ENCODE measurements at regions not wholly inside any gene's neighbourhood (a gene's known extent, or its start where the extent isn't known, plus 50 kb on each side); places are given as distances from the start of the nearest gene placed in this dataset.

DNA sequence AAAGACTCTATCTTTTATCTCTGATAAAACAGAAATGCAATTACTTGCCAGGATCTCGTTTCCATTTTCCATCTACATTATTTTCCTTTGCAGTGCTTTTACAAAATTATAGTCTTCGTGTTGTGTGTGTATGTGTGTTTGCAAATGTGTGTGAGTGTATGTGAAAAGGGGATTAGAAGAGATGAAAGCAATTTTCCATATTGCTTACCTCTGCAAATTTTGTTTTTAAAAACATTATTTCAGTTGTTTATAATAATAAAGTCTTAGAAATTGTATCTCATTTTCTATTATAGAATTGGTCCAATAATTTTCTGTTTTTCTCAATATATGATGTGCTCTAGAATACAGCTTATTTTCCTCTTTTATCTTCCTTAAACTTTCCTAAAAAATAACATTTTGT is 421.3 kb upstream of the ANKRD30A start:
- Mint-ChIP-seq H3K4me1 (no peaks in the 10 kb centered on the region), H3K4me3 (no peak overlapping the region), H3K9me3 (peaks cover 4% of the 10 kb centered on the region), H3K36me3 (ENCODE audit: insufficient read depth) (no peaks in the 10 kb centered on the region), H3K27ac (ENCODE audit: low read depth) (no peak overlapping the region), H3K27me3 (no peaks in the 10 kb centered on the region)
- ATAC-seq (replicated peaks; ENCODE audit: extremely low read depth, poor library complexity, severe bottlenecking): no peak
- no peak for DNase-seq (ENCODE audit: low spot score in 2 of 2)

DNA sequence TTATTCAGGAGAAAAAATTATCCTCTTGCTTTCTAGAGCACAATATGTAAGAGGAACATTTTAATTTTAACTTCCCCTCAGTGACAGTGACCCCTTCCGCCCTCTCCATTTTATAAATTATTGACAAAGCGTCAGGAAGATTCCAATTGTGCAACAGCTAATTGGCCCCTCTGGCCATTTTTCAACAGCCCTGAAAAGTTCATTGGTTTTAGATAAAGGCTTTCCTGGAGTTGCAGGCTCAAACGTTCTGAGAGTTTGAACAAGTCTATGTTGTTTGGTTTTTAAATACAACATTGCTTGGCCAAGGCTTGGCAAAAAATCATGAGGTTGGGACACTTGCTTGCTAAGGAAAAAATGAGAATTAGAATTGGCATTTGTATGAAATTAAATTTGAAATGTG is 422.2 kb upstream of the ANKRD30A start:
- H3K9me3 Mint-ChIP-seq: peaks cover 4% of the 10 kb centered on the region
- no peaks in the 10 kb centered on the region for H3K4me1 Mint-ChIP-seq
- no peak for DNase-seq (ENCODE audit: low spot score in 2 of 2)
- ATAC-seq (replicated peaks; ENCODE audit: extremely low read depth, poor library complexity, severe bottlenecking): no peak
- no peaks in the 10 kb centered on the region for H3K36me3 Mint-ChIP-seq (ENCODE audit: insufficient read depth)
- H3K27ac Mint-ChIP-seq (ENCODE audit: low read depth): no peak overlapping the region
- no peaks in the 10 kb centered on the region for H3K27me3 Mint-ChIP-seq
- H3K4me3 Mint-ChIP-seq: no peak overlapping the region

DNA sequence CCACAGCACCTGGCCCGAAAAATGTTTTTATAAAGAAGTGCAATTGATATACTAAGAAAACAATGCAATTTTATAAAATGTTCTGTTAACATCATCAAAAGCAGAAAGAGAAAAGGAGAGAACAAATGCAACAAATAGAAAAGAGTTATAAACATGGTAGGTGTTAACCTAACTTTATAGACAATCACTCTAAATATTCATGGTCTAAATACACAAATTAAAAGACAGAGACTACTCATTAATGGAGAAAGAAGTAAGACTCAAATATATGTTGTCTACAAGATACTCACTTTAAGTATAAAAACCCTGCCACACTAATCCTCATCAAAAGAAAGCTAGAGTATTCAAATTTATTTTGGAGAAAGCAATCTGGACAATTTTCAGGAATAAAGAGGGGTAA is 425.3 kb upstream of the ANKRD30A start:
- Mint-ChIP-seq H3K4me1 (no peaks in the 10 kb centered on the region), H3K27me3 (no peaks in the 10 kb centered on the region), H3K4me3 (no peak overlapping the region), H3K36me3 (ENCODE audit: insufficient read depth) (peaks cover 1% of the 10 kb centered on the region), H3K9me3 (peaks cover 9% of the 10 kb centered on the region), H3K27ac (ENCODE audit: low read depth) (no peak overlapping the region)
- no peak for ATAC-seq (replicated peaks; ENCODE audit: extremely low read depth, poor library complexity, severe bottlenecking)
- no peak for DNase-seq (ENCODE audit: low spot score in 2 of 2)

DNA sequence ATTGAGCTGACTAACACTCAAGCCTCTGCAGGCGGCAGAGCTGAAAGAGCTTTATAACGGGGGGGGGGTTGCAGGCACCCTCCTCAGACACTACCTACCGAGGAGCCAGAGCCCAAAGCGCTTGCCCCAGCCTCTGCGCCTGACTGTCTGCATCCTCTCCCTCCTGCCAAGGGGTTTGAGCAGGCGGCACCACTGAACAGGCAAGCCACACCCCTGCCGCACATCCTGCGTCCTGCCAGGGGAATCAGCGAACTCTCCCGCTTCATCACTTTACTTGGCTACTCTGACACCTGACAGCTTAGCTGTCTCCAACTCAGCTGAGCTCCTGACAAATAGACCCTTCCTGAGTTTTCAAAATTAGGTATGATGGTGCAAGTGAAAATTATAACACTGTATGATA is 432.6 kb upstream of the ANKRD30A start:
- Mint-ChIP-seq H3K27ac (ENCODE audit: low read depth) (no peak overlapping the region), H3K9me3 (peaks cover 24% of the 10 kb centered on the region), H3K4me1 (no peaks in the 10 kb centered on the region), H3K27me3 (no peaks in the 10 kb centered on the region), H3K4me3 (no peak overlapping the region), H3K36me3 (ENCODE audit: insufficient read depth) (peaks cover 1% of the 10 kb centered on the region)
- ATAC-seq (replicated peaks; ENCODE audit: extremely low read depth, poor library complexity, severe bottlenecking): no peak
- DNase-seq (ENCODE audit: low spot score in 2 of 2): no peak

DNA sequence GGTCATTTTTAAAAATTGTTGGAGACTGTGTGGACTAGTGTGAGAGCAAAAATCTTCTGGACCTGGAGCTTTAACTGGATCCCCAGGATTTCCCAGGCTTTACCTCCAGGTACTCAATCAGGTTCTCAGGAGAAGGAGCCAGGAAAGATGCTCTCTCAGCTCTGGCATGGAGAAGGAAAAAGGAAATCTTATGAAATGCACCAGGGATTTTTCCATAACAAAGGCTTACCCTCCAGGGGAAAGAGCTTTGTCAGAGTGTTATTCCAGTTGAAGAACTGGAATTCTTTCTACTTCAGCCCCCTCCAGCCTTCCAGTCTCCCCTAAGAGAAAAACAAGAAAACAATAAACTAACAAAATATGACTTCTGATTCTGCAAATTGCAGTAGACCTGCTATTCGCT is 436.7 kb upstream of the ANKRD30A start:
- Mint-ChIP-seq H3K4me3 (no peak overlapping the region), H3K4me1 (no peaks in the 10 kb centered on the region), H3K9me3 (peaks cover 14% of the 10 kb centered on the region), H3K27me3 (no peaks in the 10 kb centered on the region), H3K27ac (ENCODE audit: low read depth) (no peak overlapping the region), H3K36me3 (ENCODE audit: insufficient read depth) (no peaks in the 10 kb centered on the region)
- DNase-seq (ENCODE audit: low spot score in 2 of 2) (no peak), ATAC-seq (replicated peaks; ENCODE audit: extremely low read depth, poor library complexity, severe bottlenecking) (no peak)

GRCh38 chr10:36683421-36683820 is 442.0 kb upstream of the ANKRD30A start:
- Mint-ChIP-seq H3K27ac (ENCODE audit: low read depth) (no peak overlapping the region), H3K27me3 (no peaks in the 10 kb centered on the region), H3K9me3 (peaks cover 10% of the 10 kb centered on the region), H3K4me1 (no peaks in the 10 kb centered on the region), H3K36me3 (ENCODE audit: insufficient read depth) (no peaks in the 10 kb centered on the region), H3K4me3 (no peak overlapping the region)
- ATAC-seq (replicated peaks; ENCODE audit: extremely low read depth, poor library complexity, severe bottlenecking): no peak
- DNase-seq (ENCODE audit: low spot score in 2 of 2): no peak

DNA sequence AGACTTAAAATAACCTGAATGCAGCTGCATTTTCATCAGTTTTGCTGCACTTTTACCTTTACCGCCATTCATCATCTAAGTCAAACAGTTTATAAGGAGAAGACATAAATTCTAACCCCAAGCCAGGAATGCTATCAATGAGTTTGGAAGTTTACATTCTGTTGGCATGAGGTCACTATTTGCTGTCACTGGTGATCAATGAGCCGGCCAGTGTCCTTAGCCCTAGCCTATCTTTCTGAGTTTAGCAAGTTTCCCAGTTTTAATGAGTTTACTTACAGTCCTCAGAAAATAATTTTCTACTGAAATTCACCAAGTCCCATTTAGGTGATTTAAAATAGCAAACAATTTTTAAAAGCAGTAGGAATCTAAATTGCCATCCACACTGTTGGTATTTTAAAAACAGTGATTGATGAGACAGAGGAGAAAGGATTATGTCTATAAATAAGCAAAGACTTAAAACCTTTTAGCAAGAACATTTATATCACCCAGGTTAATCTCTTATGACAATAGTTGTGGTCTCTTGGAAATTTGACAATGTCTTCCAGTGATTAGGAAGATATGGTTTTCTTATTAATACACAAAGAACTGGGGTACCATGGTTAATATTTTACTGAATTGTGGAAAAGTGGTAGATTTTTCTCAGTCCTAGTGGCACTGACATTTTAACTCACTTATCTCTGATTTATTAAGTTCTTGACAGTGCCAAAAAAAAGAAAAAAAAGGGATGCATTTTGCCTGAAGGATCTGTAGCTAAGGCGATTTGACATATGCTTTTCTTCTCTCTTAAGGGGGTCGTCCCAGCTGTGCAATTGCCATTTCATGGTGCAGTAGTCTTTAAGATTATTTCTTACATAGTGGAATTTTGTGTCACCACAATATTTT is 443.4 kb upstream of the ANKRD30A start:
- ATAC-seq (replicated peaks; ENCODE audit: extremely low read depth, poor library complexity, severe bottlenecking) (no peak), DNase-seq (ENCODE audit: low spot score in 2 of 2) (no peak)
- H3K27me3 Mint-ChIP-seq: no peaks in the 10 kb centered on the region
- H3K4me3 Mint-ChIP-seq: no peak overlapping the region
- H3K4me1 Mint-ChIP-seq: no peaks in the 10 kb centered on the region
- H3K9me3 Mint-ChIP-seq: peaks cover 7% of the 10 kb centered on the region
- no peaks in the 10 kb centered on the region for H3K36me3 Mint-ChIP-seq (ENCODE audit: insufficient read depth)
- H3K27ac Mint-ChIP-seq (ENCODE audit: low read depth): no peak overlapping the region

GRCh38 chr10:36679554-36679953 is 445.8 kb upstream of the ANKRD30A start:
- no peak overlapping the region for H3K4me3 Mint-ChIP-seq
- H3K9me3 Mint-ChIP-seq: peaks cover 13% of the 10 kb centered on the region
- no peaks in the 10 kb centered on the region for H3K36me3 Mint-ChIP-seq (ENCODE audit: insufficient read depth)
- DNase-seq (ENCODE audit: low spot score in 2 of 2) (no peak), ATAC-seq (replicated peaks; ENCODE audit: extremely low read depth, poor library complexity, severe bottlenecking) (no peak)
- no peaks in the 10 kb centered on the region for H3K27me3 Mint-ChIP-seq
- no peaks in the 10 kb centered on the region for H3K4me1 Mint-ChIP-seq
- no peak overlapping the region for H3K27ac Mint-ChIP-seq (ENCODE audit: low read depth)

DNA sequence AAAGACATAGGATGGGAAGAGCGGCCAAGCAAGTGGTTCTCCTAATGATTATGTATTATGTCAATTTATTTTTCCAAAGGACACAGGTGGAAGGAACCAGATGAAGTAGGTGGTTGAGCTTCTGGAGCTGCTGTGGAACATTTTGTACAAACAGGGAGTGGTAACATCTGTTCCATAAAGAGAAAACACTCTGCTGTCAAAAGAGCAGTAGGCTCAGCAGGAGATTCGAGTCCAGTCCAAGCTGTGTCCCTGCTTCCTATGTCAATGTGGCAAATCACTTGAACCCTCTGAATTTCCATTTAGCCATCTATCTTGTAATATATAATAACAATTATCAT is 448.0 kb upstream of the ANKRD30A start:
- DNase-seq (ENCODE audit: low spot score in 2 of 2): no peak
- peaks cover 2% of the 10 kb centered on the region for H3K36me3 Mint-ChIP-seq (ENCODE audit: insufficient read depth)
- ATAC-seq (replicated peaks; ENCODE audit: extremely low read depth, poor library complexity, severe bottlenecking): no peak
- no peak overlapping the region for H3K4me3 Mint-ChIP-seq
- peaks cover 16% of the 10 kb centered on the region for H3K9me3 Mint-ChIP-seq
- no peaks in the 10 kb centered on the region for H3K27me3 Mint-ChIP-seq
- H3K27ac Mint-ChIP-seq (ENCODE audit: low read depth): no peak overlapping the region
- no peaks in the 10 kb centered on the region for H3K4me1 Mint-ChIP-seq

DNA sequence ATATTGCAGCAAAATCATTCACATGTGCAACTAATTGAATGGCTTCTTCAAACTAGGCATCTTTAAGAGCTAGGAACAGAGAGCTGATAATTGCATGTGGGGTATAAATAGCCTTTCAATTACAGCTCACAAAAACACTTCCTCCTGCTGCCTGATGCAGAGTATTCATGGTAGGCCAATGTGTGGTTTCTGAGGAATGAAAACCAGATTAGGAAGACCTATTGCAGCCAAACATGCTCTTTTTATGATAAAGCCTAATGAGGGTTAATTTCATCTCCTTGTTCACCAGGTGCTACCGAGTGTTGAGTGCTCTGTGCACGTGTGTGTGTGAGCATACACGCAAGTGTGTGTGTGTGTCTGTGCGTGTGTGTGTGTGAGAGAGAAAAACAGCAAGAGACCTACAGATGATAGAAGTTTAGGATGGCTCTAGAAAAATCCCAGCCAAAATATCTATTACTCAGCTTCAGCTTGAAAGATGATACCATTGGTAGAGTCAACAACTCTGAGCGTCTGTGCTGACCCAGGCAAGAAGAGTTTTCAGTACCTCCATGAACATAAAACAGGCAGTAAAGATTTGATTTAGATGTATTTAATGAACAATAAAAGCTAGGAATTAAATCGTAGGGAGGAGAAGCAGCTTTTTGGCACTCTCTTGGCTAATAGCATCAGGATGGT is 448.5 kb upstream of the ANKRD30A start:
- Mint-ChIP-seq H3K27me3 (no peaks in the 10 kb centered on the region), H3K27ac (ENCODE audit: low read depth) (no peak overlapping the region), H3K4me3 (no peak overlapping the region), H3K36me3 (ENCODE audit: insufficient read depth) (peaks cover 2% of the 10 kb centered on the region), H3K9me3 (peaks cover 16% of the 10 kb centered on the region), H3K4me1 (no peaks in the 10 kb centered on the region)
- no peak for DNase-seq (ENCODE audit: low spot score in 2 of 2)
- no peak for ATAC-seq (replicated peaks; ENCODE audit: extremely low read depth, poor library complexity, severe bottlenecking)

DNA sequence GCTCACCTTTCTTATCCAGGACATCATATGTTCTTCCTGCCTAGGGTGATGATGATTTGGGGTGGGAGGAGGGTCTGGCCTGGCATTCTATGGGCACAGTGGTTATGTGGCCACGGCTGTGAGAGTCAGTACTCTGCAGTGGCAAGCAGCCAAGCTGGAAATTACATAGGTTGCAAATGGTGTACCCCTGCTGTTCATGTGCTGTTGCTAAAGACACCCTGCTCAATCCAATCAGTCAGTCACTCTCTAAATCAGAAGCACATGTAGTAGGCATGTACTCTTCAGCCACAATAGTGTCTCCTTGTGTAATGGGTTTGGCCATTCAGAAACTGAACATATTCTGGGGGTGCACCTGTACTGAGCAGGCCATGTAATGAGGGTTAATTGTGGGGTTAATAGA is 449.1 kb upstream of the ANKRD30A start:
- ATAC-seq (replicated peaks; ENCODE audit: extremely low read depth, poor library complexity, severe bottlenecking) (no peak), DNase-seq (ENCODE audit: low spot score in 2 of 2) (no peak)
- no peaks in the 10 kb centered on the region for H3K4me1 Mint-ChIP-seq
- H3K4me3 Mint-ChIP-seq: no peak overlapping the region
- no peaks in the 10 kb centered on the region for H3K27me3 Mint-ChIP-seq
- peaks cover 2% of the 10 kb centered on the region for H3K36me3 Mint-ChIP-seq (ENCODE audit: insufficient read depth)
- H3K27ac Mint-ChIP-seq (ENCODE audit: low read depth): no peak overlapping the region
- peaks cover 16% of the 10 kb centered on the region for H3K9me3 Mint-ChIP-seq

DNA sequence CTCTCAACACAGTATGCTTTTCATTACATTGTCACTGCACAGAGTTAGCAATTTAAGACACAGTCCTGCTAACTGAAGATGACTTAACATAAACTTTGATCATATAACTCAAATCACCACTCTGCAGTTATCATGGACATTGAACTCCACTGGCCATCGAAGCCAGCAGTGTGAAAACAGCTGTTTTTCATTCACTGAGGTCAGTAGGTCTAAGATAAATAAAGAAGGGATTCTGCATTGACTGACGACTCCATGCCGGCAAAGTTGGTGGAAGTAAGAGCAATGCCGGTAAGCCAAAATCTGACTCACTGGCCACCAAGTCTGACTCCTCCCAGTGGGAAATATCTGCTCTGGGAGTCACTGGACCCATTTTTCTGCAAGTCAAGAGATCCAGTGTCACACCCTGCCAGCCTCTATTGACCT is 449.9 kb upstream of the ANKRD30A start:
- Mint-ChIP-seq H3K36me3 (ENCODE audit: insufficient read depth) (peaks cover 2% of the 10 kb centered on the region), H3K9me3 (peaks cover 16% of the 10 kb centered on the region), H3K4me1 (no peaks in the 10 kb centered on the region), H3K27ac (ENCODE audit: low read depth) (no peak overlapping the region), H3K27me3 (no peaks in the 10 kb centered on the region), H3K4me3 (no peak overlapping the region)
- DNase-seq (ENCODE audit: low spot score in 2 of 2) (no peak), ATAC-seq (replicated peaks; ENCODE audit: extremely low read depth, poor library complexity, severe bottlenecking) (no peak)

DNA sequence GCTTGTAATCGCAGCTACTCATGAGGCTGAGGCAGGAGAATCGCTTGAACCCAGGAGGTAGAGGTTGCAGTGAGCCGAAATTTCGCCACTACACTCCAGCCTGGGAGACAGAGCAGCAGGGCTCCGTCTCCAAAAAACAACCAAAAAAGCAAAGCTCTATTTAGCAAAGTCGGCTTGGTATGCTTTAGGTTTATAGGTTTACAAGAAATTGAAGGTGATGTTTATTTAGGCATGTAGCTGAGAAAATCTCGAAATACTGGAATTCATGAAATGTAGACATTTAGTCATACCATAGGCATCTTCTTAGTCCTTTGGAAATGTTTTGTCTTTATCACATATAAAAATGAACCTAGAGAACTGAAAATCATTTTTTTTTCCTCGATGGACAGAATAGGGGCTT is 453.8 kb upstream of the ANKRD30A start:
- ATAC-seq (replicated peaks; ENCODE audit: extremely low read depth, poor library complexity, severe bottlenecking) (no peak), DNase-seq (ENCODE audit: low spot score in 2 of 2) (no peak)
- Mint-ChIP-seq H3K27me3 (no peaks in the 10 kb centered on the region), H3K36me3 (ENCODE audit: insufficient read depth) (peaks cover 2% of the 10 kb centered on the region), H3K4me1 (no peaks in the 10 kb centered on the region), H3K9me3 (peaks cover 24% of the 10 kb centered on the region), H3K27ac (ENCODE audit: low read depth) (no peak overlapping the region), H3K4me3 (no peak overlapping the region)
